ENCODE measurements at regions not wholly inside any gene's neighbourhood (a gene's known extent, or its start where the extent isn't known, plus 50 kb on each side); places are given as distances from the start of the nearest gene placed in this dataset.

DNA sequence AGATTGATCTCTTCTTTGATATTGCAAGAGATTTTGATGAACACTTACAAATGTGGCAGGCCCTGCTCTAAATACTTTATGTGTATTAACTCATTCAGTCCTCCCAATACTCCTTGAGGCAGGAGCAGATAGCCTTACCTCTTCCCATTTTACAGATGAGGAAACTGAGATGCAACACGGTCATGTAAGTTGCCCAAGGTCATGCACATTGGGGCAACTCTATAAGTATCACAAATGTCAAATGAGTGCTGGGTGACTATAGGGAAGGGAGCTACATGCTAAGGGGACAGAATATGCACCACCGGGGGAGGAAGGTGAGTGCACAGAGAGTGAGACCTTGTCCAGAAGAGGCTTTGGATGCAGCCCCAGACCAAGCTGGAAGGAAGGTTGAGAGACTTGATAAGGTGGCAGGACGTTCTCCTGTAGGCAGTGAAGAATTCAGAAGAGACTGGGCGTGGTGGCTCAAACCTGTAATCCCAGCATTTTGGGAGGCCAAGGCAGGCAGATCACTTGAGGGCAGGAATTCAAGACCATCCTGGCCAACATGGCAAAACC is 132.3 kb upstream of the PWP1 start:
- no peak for TF ChIP-seq POLR2A (IDR thresholded peaks at IDR 0.05)
- TF ChIP-seq, protein P1, sequence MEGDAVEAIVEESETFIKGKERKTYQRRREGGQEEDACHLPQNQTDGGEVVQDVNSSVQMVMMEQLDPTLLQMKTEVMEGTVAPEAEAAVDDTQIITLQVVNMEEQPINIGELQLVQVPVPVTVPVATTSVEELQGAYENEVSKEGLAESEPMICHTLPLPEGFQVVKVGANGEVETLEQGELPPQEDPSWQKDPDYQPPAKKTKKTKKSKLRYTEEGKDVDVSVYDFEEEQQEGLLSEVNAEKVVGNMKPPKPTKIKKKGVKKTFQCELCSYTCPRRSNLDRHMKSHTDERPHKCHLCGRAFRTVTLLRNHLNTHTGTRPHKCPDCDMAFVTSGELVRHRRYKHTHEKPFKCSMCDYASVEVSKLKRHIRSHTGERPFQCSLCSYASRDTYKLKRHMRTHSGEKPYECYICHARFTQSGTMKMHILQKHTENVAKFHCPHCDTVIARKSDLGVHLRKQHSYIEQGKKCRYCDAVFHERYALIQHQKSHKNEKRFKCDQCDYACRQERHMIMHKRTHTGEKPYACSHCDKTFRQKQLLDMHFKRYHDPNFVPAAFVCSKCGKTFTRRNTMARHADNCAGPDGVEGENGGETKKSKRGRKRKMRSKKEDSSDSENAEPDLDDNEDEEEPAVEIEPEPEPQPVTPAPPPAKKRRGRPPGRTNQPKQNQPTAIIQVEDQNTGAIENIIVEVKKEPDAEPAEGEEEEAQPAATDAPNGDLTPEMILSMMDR (IDR thresholded peaks at IDR 0.05): no peak

All from testis (tissue), 2 donors.